C4-2B (cell line): ENCODE measurements at regions not wholly inside any gene's neighbourhood (a gene's known extent, or its start where the extent isn't known, plus 50 kb on each side); places are given as distances from the start of the nearest gene placed in this dataset.

Experiments used
- CTCF ChIP-seq: fragments of 450-650 bp; conservative IDR thresholded peaks from 2 replicates; pipeline ENCODE4 v1.5.1; 2017; ENCODE audit warnings: mild to moderate bottlenecking
- ZFX ChIP-seq: fragments of 450-650 bp; IDR thresholded peaks from 2 replicates; pipeline ENCODE4 v1.6.1; 2017

DNA sequence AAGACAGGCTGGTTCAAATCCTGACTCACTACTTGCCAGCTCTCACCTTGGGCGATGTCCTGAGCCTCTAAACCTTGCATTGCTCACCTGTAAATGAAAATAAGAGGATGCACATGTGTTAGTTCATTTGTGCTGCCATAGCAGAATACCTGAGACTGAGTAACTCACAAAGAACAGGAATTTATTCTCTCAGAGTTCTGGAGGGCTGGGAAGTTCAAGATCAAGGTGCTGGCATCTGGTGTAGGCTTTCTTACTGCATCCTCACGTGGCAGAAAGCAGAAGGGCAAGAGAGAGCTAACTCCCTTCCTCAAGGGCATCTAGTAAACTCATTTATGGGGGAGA is 222.7 kb downstream of the MTHFS start:
- no peak for TF ChIP-seq CTCF
- no peak for TF ChIP-seq ZFX
